WTC11 (cell line): ENCODE measurements at regions not wholly inside any gene's neighbourhood (a gene's known extent, or its start where the extent isn't known, plus 50 kb on each side); places are given as distances from the start of the nearest gene placed in this dataset.

Source experiments
- TF ChIP-seq, protein P1 (sequence below): fragments of 200-600 bp; IDR thresholded peaks from 2 replicates; pipeline ENCODE4 v1.8.0; 2022; ENCODE audit warnings: antibody characterized with exemption
- TF ChIP-seq, protein P2 (sequence below): sonication (generic); formaldehyde crosslinking; IDR thresholded peaks from 2 replicates; pipeline ENCODE4 v1.8.0; 2022; ENCODE audit warnings: missing genetic modification reagents
- TF ChIP-seq, protein P3 (sequence below): sonication (generic); formaldehyde crosslinking; IDR thresholded peaks from 2 replicates; pipeline ENCODE4 v1.8.0; 2022; ENCODE audit warnings: mild to moderate bottlenecking, missing genetic modification reagents

DNA sequence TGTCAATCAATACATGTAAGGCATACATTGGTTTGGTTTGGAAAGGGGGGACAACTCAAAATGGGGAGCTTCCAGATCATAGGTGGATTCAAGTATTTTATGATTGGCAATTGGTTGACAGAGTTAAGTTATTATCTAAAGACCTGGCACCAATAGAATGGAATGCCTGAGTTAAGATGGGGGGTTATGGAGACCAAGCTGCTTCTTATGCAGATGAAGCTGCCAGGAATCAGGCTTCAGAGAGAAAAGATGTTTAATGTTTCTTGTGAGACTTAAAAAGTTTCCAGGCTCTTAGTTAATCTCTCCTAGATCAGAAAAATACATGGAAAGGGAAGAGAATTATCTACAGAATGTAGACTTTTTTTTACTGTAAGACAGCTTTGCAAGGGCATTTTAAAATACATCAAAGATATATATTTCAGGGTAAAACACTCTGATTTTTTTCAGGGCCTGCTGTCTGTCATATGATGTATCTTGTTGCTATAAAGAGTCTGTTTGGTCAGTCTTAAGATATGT, 1343.2 kb upstream of the LRRTM1 start:
- TF ChIP-seq, protein P1, sequence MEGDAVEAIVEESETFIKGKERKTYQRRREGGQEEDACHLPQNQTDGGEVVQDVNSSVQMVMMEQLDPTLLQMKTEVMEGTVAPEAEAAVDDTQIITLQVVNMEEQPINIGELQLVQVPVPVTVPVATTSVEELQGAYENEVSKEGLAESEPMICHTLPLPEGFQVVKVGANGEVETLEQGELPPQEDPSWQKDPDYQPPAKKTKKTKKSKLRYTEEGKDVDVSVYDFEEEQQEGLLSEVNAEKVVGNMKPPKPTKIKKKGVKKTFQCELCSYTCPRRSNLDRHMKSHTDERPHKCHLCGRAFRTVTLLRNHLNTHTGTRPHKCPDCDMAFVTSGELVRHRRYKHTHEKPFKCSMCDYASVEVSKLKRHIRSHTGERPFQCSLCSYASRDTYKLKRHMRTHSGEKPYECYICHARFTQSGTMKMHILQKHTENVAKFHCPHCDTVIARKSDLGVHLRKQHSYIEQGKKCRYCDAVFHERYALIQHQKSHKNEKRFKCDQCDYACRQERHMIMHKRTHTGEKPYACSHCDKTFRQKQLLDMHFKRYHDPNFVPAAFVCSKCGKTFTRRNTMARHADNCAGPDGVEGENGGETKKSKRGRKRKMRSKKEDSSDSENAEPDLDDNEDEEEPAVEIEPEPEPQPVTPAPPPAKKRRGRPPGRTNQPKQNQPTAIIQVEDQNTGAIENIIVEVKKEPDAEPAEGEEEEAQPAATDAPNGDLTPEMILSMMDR = no peak
- TF ChIP-seq, protein P2, sequence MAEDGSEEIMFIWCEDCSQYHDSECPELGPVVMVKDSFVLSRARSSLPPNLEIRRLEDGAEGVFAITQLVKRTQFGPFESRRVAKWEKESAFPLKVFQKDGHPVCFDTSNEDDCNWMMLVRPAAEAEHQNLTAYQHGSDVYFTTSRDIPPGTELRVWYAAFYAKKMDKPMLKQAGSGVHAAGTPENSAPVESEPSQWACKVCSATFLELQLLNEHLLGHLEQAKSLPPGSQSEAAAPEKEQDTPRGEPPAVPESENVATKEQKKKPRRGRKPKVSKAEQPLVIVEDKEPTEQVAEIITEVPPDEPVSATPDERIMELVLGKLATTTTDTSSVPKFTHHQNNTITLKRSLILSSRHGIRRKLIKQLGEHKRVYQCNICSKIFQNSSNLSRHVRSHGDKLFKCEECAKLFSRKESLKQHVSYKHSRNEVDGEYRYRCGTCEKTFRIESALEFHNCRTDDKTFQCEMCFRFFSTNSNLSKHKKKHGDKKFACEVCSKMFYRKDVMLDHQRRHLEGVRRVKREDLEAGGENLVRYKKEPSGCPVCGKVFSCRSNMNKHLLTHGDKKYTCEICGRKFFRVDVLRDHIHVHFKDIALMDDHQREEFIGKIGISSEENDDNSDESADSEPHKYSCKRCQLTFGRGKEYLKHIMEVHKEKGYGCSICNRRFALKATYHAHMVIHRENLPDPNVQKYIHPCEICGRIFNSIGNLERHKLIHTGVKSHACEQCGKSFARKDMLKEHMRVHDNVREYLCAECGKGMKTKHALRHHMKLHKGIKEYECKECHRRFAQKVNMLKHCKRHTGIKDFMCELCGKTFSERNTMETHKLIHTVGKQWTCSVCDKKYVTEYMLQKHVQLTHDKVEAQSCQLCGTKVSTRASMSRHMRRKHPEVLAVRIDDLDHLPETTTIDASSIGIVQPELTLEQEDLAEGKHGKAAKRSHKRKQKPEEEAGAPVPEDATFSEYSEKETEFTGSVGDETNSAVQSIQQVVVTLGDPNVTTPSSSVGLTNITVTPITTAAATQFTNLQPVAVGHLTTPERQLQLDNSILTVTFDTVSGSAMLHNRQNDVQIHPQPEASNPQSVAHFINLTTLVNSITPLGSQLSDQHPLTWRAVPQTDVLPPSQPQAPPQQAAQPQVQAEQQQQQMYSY (CRISPR knock-in tag) = no peak
- TF ChIP-seq, protein P3, sequence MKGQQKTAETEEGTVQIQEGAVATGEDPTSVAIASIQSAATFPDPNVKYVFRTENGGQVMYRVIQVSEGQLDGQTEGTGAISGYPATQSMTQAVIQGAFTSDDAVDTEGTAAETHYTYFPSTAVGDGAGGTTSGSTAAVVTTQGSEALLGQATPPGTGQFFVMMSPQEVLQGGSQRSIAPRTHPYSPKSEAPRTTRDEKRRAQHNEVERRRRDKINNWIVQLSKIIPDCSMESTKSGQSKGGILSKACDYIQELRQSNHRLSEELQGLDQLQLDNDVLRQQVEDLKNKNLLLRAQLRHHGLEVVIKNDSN (CRISPR knock-in tag) = no peak
